ENCODE measurements at regions not wholly inside any gene's neighbourhood (a gene's known extent, or its start where the extent isn't known, plus 50 kb on each side); places are given as distances from the start of the nearest gene placed in this dataset.

- Histone ChIP-seq H4K20me1 (ENCODE audit: insufficient read depth, low read length, poor library complexity, severe bottlenecking) (no peaks in the 10 kb centered on the region), H3K36me3 (ENCODE audit: insufficient read depth, low read length) (no peaks in the 10 kb centered on the region), H3K9me3 (ENCODE audit: insufficient read depth, low read depth, low read length) (peaks cover 10% of the 10 kb centered on the region; the same call in 1 of the 2 replicates), H3K4me3 (ENCODE audit: low read length, poor library complexity, severe bottlenecking) (no peak overlapping the region), H3K9ac (ENCODE audit: low read depth, low read length, poor library complexity, severe bottlenecking) (no peak overlapping the region), H3K27me3 (ENCODE audit: insufficient read depth, low read length, poor library complexity, severe bottlenecking) (no peaks in the 10 kb centered on the region), H3K4me2 (ENCODE audit: low read depth, low read length, poor library complexity, severe bottlenecking) (no peak overlapping the region), H3K79me2 (ENCODE audit: insufficient read depth, low read length) (no peaks in the 10 kb centered on the region), H3K4me1 (ENCODE audit: insufficient read depth, low read length, poor library complexity, severe bottlenecking) (peaks cover 17% of the 10 kb centered on the region), H2AFZ (ENCODE audit: low read length) (no peak overlapping the region), H3K9me2 (replicated peaks; ENCODE audit: low read depth, low read length) (no peaks in the 10 kb centered on the region), H3F3A (ENCODE audit: low read depth) (no peaks in the 10 kb centered on the region)
- TF ChIP-seq EZH2phosphoT487 (IDR thresholded peaks at IDR 0.05; ENCODE audit: borderline replicate concordance) (no peak), CTCF (conservative IDR thresholded peaks at IDR 0.05; ENCODE audit: low read length) (no peak)
Observed at GRCh38 chr5:143691945-143692290, 120.0 kb upstream of the HMHB1 start.

- Histone ChIP-seq H4K20me1 (ENCODE audit: insufficient read depth, low read length, poor library complexity, severe bottlenecking) (no peaks in the 10 kb centered on the region), H3F3A (ENCODE audit: low read depth) (no peaks in the 10 kb centered on the region), H3K4me1 (ENCODE audit: insufficient read depth, low read length, poor library complexity, severe bottlenecking) (peaks cover 17% of the 10 kb centered on the region), H3K9ac (ENCODE audit: low read depth, low read length, poor library complexity, severe bottlenecking) (no peak overlapping the region), H3K79me2 (ENCODE audit: insufficient read depth, low read length) (no peaks in the 10 kb centered on the region), H3K9me2 (replicated peaks; ENCODE audit: low read depth, low read length) (no peaks in the 10 kb centered on the region), H3K36me3 (ENCODE audit: insufficient read depth, low read length) (no peaks in the 10 kb centered on the region), H3K4me3 (ENCODE audit: low read length, poor library complexity, severe bottlenecking) (no peak overlapping the region), H2AFZ (ENCODE audit: low read length) (no peak overlapping the region), H3K4me2 (ENCODE audit: low read depth, low read length, poor library complexity, severe bottlenecking) (peak overlapping the region; percentile 43), H3K27me3 (ENCODE audit: insufficient read depth, low read length, poor library complexity, severe bottlenecking) (no peaks in the 10 kb centered on the region), H3K9me3 (ENCODE audit: insufficient read depth, low read depth, low read length) (peaks cover 10% of the 10 kb centered on the region; the same call in 1 of the 2 replicates)
- TF ChIP-seq CTCF (conservative IDR thresholded peaks at IDR 0.05; ENCODE audit: low read length) (no peak), EZH2phosphoT487 (IDR thresholded peaks at IDR 0.05; ENCODE audit: borderline replicate concordance) (no peak)
Observed at GRCh38 chr5:143691287-143691944, 120.5 kb upstream of the HMHB1 start.

- peaks cover 8% of the 10 kb centered on the region for H3K4me1 ChIP-seq (ENCODE audit: insufficient read depth, low read length, poor library complexity, severe bottlenecking)
- TF ChIP-seq EZH2phosphoT487 (IDR thresholded peaks at IDR 0.05; ENCODE audit: borderline replicate concordance) (no peak), CTCF (conservative IDR thresholded peaks at IDR 0.05; ENCODE audit: low read length) (no peak)
- no peak overlapping the region for H3K4me2 ChIP-seq (ENCODE audit: low read depth, low read length, poor library complexity, severe bottlenecking)
Observed at GRCh38 chr5:143687604-143688003, 124.4 kb upstream of the HMHB1 start.

More at GRCh38 chr5:143687604-143688003, 124.4 kb upstream of the HMHB1 start:
- Histone ChIP-seq H3K27me3 (ENCODE audit: insufficient read depth, low read length, poor library complexity, severe bottlenecking) (no peaks in the 10 kb centered on the region), H4K20me1 (ENCODE audit: insufficient read depth, low read length, poor library complexity, severe bottlenecking) (no peaks in the 10 kb centered on the region), H3F3A (ENCODE audit: low read depth) (no peaks in the 10 kb centered on the region), H3K79me2 (ENCODE audit: insufficient read depth, low read length) (no peaks in the 10 kb centered on the region), H2AFZ (ENCODE audit: low read length) (no peak overlapping the region), H3K9me3 (ENCODE audit: insufficient read depth, low read depth, low read length) (peaks cover 10% of the 10 kb centered on the region; the same call in 1 of the 2 replicates), H3K9ac (ENCODE audit: low read depth, low read length, poor library complexity, severe bottlenecking) (no peak overlapping the region), H3K36me3 (ENCODE audit: insufficient read depth, low read length) (no peaks in the 10 kb centered on the region), H3K4me3 (ENCODE audit: low read length, poor library complexity, severe bottlenecking) (no peak overlapping the region), H3K9me2 (replicated peaks; ENCODE audit: low read depth, low read length) (no peaks in the 10 kb centered on the region)
